ENCODE measurements at regions not wholly inside any gene's neighbourhood (a gene's known extent, or its start where the extent isn't known, plus 50 kb on each side); places are given as distances from the start of the nearest gene placed in this dataset.

- no peak for DNase-seq (ENCODE audit: low spot score)
Observed at GRCh38 chr6:144883915-144884314, 598.8 kb downstream of the UTRN start.

GRCh38 chr6:144885817-144886216 lies 600.7 kb downstream of the UTRN start:
- DNase-seq (ENCODE audit: low spot score), result no peak

GRCh38 chr6:144886682-144887081 lies 601.5 kb downstream of the UTRN start:
- no peak for DNase-seq (ENCODE audit: low spot score)

- no peak for DNase-seq (ENCODE audit: low spot score)
Observed at GRCh38 chr6:144888621-144889020, 603.5 kb downstream of the UTRN start.

- DNase-seq (ENCODE audit: low spot score), result no peak
Observed at GRCh38 chr6:144893680-144894151, 608.6 kb downstream of the UTRN start.

GRCh38 chr6:144894240-144894639 lies 609.1 kb downstream of the UTRN start:
- DNase-seq (ENCODE audit: low spot score), result no peak

- no peak for DNase-seq (ENCODE audit: low spot score)
Observed at GRCh38 chr6:144895313-144896278, 610.5 kb downstream of the UTRN start.

- no peak for DNase-seq (ENCODE audit: low spot score)
Observed at GRCh38 chr6:144896289-144896688, 611.2 kb downstream of the UTRN start.

GRCh38 chr6:144896871-144897270 lies 611.7 kb downstream of the UTRN start:
- no peak for DNase-seq (ENCODE audit: low spot score)

- DNase-seq (ENCODE audit: low spot score), result peak; percentile 77
Observed at GRCh38 chr6:144897441-144897921, 612.3 kb downstream of the UTRN start.

- peak; percentile 40 for DNase-seq (ENCODE audit: low spot score)
Observed at GRCh38 chr6:144898052-144898689, 613.0 kb downstream of the UTRN start.

GRCh38 chr6:144898741-144899140 lies 613.6 kb downstream of the UTRN start:
- DNase-seq (ENCODE audit: low spot score), result no peak

GRCh38 chr6:144899161-144899560 lies 614.0 kb downstream of the UTRN start:
- no peak for DNase-seq (ENCODE audit: low spot score)

GRCh38 chr6:144901412-144901811 lies 616.3 kb downstream of the UTRN start:
- DNase-seq (ENCODE audit: low spot score), result no peak

GRCh38 chr6:144908004-144908403 lies 622.9 kb downstream of the UTRN start:
- no peak for DNase-seq (ENCODE audit: low spot score)

GRCh38 chr6:144909753-144910285 lies 624.7 kb downstream of the UTRN start:
- no peak for DNase-seq (ENCODE audit: low spot score)

- no peak for DNase-seq (ENCODE audit: low spot score)
Observed at GRCh38 chr6:144911322-144911721, 626.2 kb downstream of the UTRN start.

- DNase-seq (ENCODE audit: low spot score), result no peak
Observed at GRCh38 chr6:144912474-144912873, 627.3 kb downstream of the UTRN start.

GRCh38 chr6:144918073-144918472 lies 632.9 kb downstream of the UTRN start:
- DNase-seq (ENCODE audit: low spot score), result no peak

GRCh38 chr6:144919560-144919959 lies 634.4 kb downstream of the UTRN start:
- no peak for DNase-seq (ENCODE audit: low spot score)

- no peak for DNase-seq (ENCODE audit: low spot score)
Observed at GRCh38 chr6:144920391-144920961, 635.3 kb downstream of the UTRN start.

- DNase-seq (ENCODE audit: low spot score), result no peak
Observed at GRCh38 chr6:144921206-144921975, 636.3 kb downstream of the UTRN start.
